K562 (cell line): ENCODE measurements at regions not wholly inside any gene's neighbourhood (a gene's known extent, or its start where the extent isn't known, plus 50 kb on each side); places are given as distances from the start of the nearest gene placed in this dataset.

Source experiments
- ATAC-seq: fragments of 200-7000 bp; cut with Tn5 transposase; 3 replicates; pipeline ENCODE4 v1.9.1; 2020; ENCODE audit warnings: moderate library complexity
- BruUV-seq: library from RNA; stranded (reverse); fragments of 400-500 nt; replicated peaks from 2 replicates; lab custom pipeline; 2021; lab: Mats Ljungman, UMichigan
- CTCF ChIA-PET: fragments of 300-600 bp; formaldehyde crosslinking; extraction: SDS; loops from one replicate; lab custom pipeline; 2021; ENCODE audit warnings: low intra/inter-chr PET ratio; lab: Yijun Ruan, JAX
- POLR2A ChIA-PET: fragments of 300-600, 350-650 bp; sonication (Branson Sonifier 250); formaldehyde crosslinking; extraction: SDS; loops from one replicate; lab custom pipeline; 2021; ENCODE audit warnings: antibody characterized with exemption, inconsistent platforms; lab: Yijun Ruan, JAX
- DNase-seq, 4 experiments: peaks; one replicate each; pipeline versions ENCODE4 v3.0.0 to v3.0.0-alpha.2; 2011 to 2018; ENCODE audit warnings: low spot score in 3 of 4, mixed read lengths in 3 of 4; ENCODE audit errors: extremely low read depth in 1 of 4
- FAIRE-seq: peaks from 2 replicates; lab custom pipeline; 2011; peaks lifted over from hg19 to GRCh38; lab: Jason Lieb, UNC
- H2AFZ ChIP-seq: 2 replicates; pipeline ENCODE4 v1.6.0; 2011; ENCODE audit warnings: low read depth, low read length, control low read depth, inconsistent platforms
- H3K27ac ChIP-seq: fragments of 200-600 bp; 3 replicates; pipeline ENCODE4 v1.8.0; 2011; ENCODE audit warnings: low read depth, mild to moderate bottlenecking, control low read depth, inconsistent platforms, low read length, moderate library complexity, mixed read lengths; ENCODE audit errors: extremely low read depth
- H3K27me3 ChIP-seq, 2 experiments: fragments of 300-600 bp in 1 of 2; 2 replicates in 1 of 2; 3 replicates in 1 of 2; pipeline versions ENCODE4 v1.6.0 to v1.8.0; 2011; ENCODE audit warnings: inconsistent platforms in 2 of 2, low read length in 2 of 2, mild to moderate bottlenecking in 1 of 2, mixed read lengths in 1 of 2, moderate library complexity in 1 of 2; ENCODE audit not compliant: control insufficient read depth in 2 of 2, insufficient read depth in 2 of 2
- H3K36me3 ChIP-seq: fragments of 300-600 bp; 3 replicates; pipeline ENCODE4 v1.8.0; 2011; ENCODE audit warnings: mild to moderate bottlenecking, low read length, inconsistent platforms; ENCODE audit not compliant: control insufficient read depth, insufficient read depth
- H3K4me1 ChIP-seq, 2 experiments: fragments of 200-600 bp in 1 of 2; replicated peaks in 1 of 2; 2 replicates in 1 of 2; 3 replicates in 1 of 2; pipeline versions ENCODE4 v1.5.1 to v1.8.0; 2011; ENCODE audit warnings: inconsistent platforms in 2 of 2, low read length in 2 of 2, mild to moderate bottlenecking in 1 of 2, mixed read lengths in 1 of 2, moderate library complexity in 1 of 2; ENCODE audit not compliant: control insufficient read depth in 2 of 2, insufficient read depth in 2 of 2
- H3K4me2 ChIP-seq: 2 replicates; pipeline ENCODE4 v1.6.1; 2011; ENCODE audit warnings: low read length, control low read depth, inconsistent platforms, mixed read lengths; ENCODE audit not compliant: insufficient read depth
- H3K4me3 ChIP-seq: fragments of 200-600 bp; sonication (generic), shearing (Covaris generic); 2 replicates; pipeline ENCODE4 v1.5.1; 2016; ENCODE audit warnings: control low read depth, inconsistent platforms
- H3K79me2 ChIP-seq: fragments of 200-600 bp; 3 replicates; pipeline ENCODE4 v1.8.0; 2011; ENCODE audit warnings: low read length, inconsistent platforms; ENCODE audit not compliant: control insufficient read depth, insufficient read depth
- H3K9ac ChIP-seq, 2 experiments: 2 replicates each; pipeline versions ENCODE4 v1.6.0 to v1.6.1; 2011; ENCODE audit warnings: low read depth in 2 of 2, low read length in 2 of 2, control low read depth in 1 of 2, inconsistent platforms in 1 of 2, mild to moderate bottlenecking in 1 of 2, mixed read lengths in 1 of 2; ENCODE audit not compliant: insufficient read depth in 1 of 2
- H3K9me1 ChIP-seq: one replicate; pipeline ENCODE4 v1.6.0; 2011; ENCODE audit warnings: inconsistent platforms, mild to moderate bottlenecking, low read length, moderate library complexity; ENCODE audit not compliant: control insufficient read depth, insufficient read depth
- H3K9me3 ChIP-seq: replicated peaks from 2 replicates; pipeline ENCODE4 v1.5.1; 2011; ENCODE audit warnings: low read depth, low read length, inconsistent platforms; ENCODE audit not compliant: control insufficient read depth, insufficient read depth
- H4K20me1 ChIP-seq: replicated peaks from 2 replicates; pipeline ENCODE4 v1.6.1; 2011; ENCODE audit warnings: low read length, inconsistent platforms, mixed read lengths; ENCODE audit not compliant: control insufficient read depth, insufficient read depth
- BACH1 ChIP-seq: fragments of 200-800 bp; sonication (Bioruptor generic); IDR thresholded peaks from 2 replicates; pipeline ENCODE4 v1.6.1; 2016; ENCODE audit warnings: missing genetic modification characterization, missing compliant biosample characterization
- CEBPB ChIP-seq: fragments of 450-650 bp; IDR thresholded peaks from 2 replicates; pipeline ENCODE4 v1.6.1; 2016; ENCODE audit warnings: missing genetic modification characterization, missing compliant biosample characterization
- E2F6 ChIP-seq, 2 experiments: IDR thresholded peaks; 2 replicates each; pipeline ENCODE4 v1.6.1; 2011; ENCODE audit warnings: borderline replicate concordance in 1 of 2, control low read depth in 1 of 2, low read depth in 1 of 2, low read length in 1 of 2, mild to moderate bottlenecking in 1 of 2, mixed read lengths in 1 of 2, moderate library complexity in 1 of 2; ENCODE audit not compliant: insufficient read depth in 1 of 2, insufficient read length in 1 of 2, poor library complexity in 1 of 2, severe bottlenecking in 1 of 2; ENCODE audit errors: extremely low read depth in 1 of 2
- HNRNPLL ChIP-seq: fragments of 200-400 bp; formaldehyde crosslinking; IDR thresholded peaks from 2 replicates; pipeline ENCODE4 v1.6.1; 2017; ENCODE audit warnings: low read length, low read depth, mild to moderate bottlenecking; ENCODE audit not compliant: poor library complexity, severe bottlenecking
- MCM3 ChIP-seq: fragments of 450-650 bp; IDR thresholded peaks from 2 replicates; pipeline ENCODE4 v1.6.1; 2016
- MED1 ChIP-seq: sonication (generic); formaldehyde crosslinking; IDR thresholded peaks from 2 replicates; pipeline ENCODE4 v1.8.1; 2023; ENCODE audit warnings: missing genetic modification reagents, borderline replicate concordance
- NR4A1 ChIP-seq, 2 experiments: fragments of 250-450 bp in 1 of 2; fragments of 450-650 bp in 1 of 2; sonication (Bioruptor Pico) in 1 of 2; IDR thresholded peaks; 2 replicates each; pipeline versions ENCODE4 v1.4.0 to v1.6.1; 2016 to 2020; ENCODE audit warnings: mild to moderate bottlenecking in 2 of 2, missing compliant biosample characterization in 1 of 2, missing genetic modification characterization in 1 of 2, moderate library complexity in 1 of 2
- PURB ChIP-seq: sonication (generic); formaldehyde crosslinking; IDR thresholded peaks from 2 replicates; pipeline ENCODE4 v1.9.0; 2021; ENCODE audit warnings: low read depth, mild to moderate bottlenecking, missing genetic modification reagents
- RNF2 ChIP-seq: sonication (generic); IDR thresholded peaks from 2 replicates; pipeline ENCODE4 v1.6.1; 2016
- TOE1 ChIP-seq, 2 experiments: fragments of 450-650 bp in 1 of 2; sonication (generic) in 1 of 2; formaldehyde crosslinking in 1 of 2; IDR thresholded peaks; 2 replicates each; pipeline versions ENCODE4 v1.7.1 to v1.8.0; 2016 to 2022; ENCODE audit warnings: borderline replicate concordance in 2 of 2, mild to moderate bottlenecking in 2 of 2, antibody characterized with exemption in 1 of 2, inconsistent platforms in 1 of 2, low read depth in 1 of 2, missing genetic modification reagents in 1 of 2, moderate library complexity in 1 of 2
- TRIM28 ChIP-seq: fragments of 450-650 bp; IDR thresholded peaks from 2 replicates; pipeline ENCODE4 v1.6.1; 2017
- ZNF3 ChIP-seq: fragments of 250-450 bp; sonication (Bioruptor Pico); IDR thresholded peaks from 2 replicates; pipeline ENCODE4 v1.5.0; 2021; ENCODE audit warnings: mild to moderate bottlenecking, moderate library complexity
- ZNF354B ChIP-seq: fragments of 250-450 bp; sonication (Bioruptor Pico); IDR thresholded peaks from 2 replicates; pipeline ENCODE4 v1.4.0; 2020
- ZNF444 ChIP-seq: fragments of 250-450 bp; sonication (Bioruptor Pico); IDR thresholded peaks from 2 replicates; pipeline ENCODE4 v1.4.0; 2020; ENCODE audit warnings: mild to moderate bottlenecking, moderate library complexity
- ZNF785 ChIP-seq: fragments of 250-450 bp; sonication (Bioruptor Pico); IDR thresholded peaks from 2 replicates; pipeline ENCODE4 v1.4.0; 2020; ENCODE audit warnings: mild to moderate bottlenecking
- WGBS: fragments of 100-300 bp; shearing (Covaris generic); methylation state at CpG from one replicate; pipeline ENCODE4 v1.1.6; 2016; ENCODE audit warnings: low coverage, mixed read lengths; ENCODE audit not compliant: insufficient coverage; ENCODE audit errors: missing lambda C conversion rate; 5-methylcytosine and 5-hydroxymethylcytosine counted together
- in situ Hi-C: fragments of 300-500 bp; cut with MboI; formaldehyde crosslinking; loops from 4 replicates; pipeline ENCODE4 v1.15.0; 2018; ENCODE audit warnings: inconsistent platforms, mixed read lengths
- intact Hi-C: fragments of 100-400 bp; cut with micrococcal nuclease; formaldehyde crosslinking; loops from 2 replicates; pipeline ENCODE4 v1.14.2; 2022

- FAIRE-seq: no peak
- no peak overlapping the region for H3K4me3 ChIP-seq
- ChIA-PET POLR2A (no interaction called here), CTCF (no interaction called here)
- H3K9me3 ChIP-seq: no peaks in the 10 kb centered on the region
- H3K36me3 ChIP-seq: no peaks in the 10 kb centered on the region
- no peaks in the 10 kb centered on the region for H3K27me3 ChIP-seq
- H3K79me2 ChIP-seq: no peaks in the 10 kb centered on the region
- TF ChIP-seq RNF2 (no peak), ZNF354B (CRISPR knock-in tag) (no peak), E2F6 (IDR thresholded peaks at IDR 0.05; ENCODE audit: borderline replicate concordance in 1 of 2, extremely low read depth in 1 of 2, insufficient read depth in 1 of 2, insufficient read length in 1 of 2, low read depth in 1 of 2, low read length in 1 of 2, poor library complexity in 1 of 2, severe bottlenecking in 1 of 2) (no peak), PURB (CRISPR knock-in tag) (no peak), CEBPB (tag) (no peak), BACH1 (tag) (no peak), TOE1 (IDR thresholded peaks at IDR 0.05; ENCODE audit: borderline replicate concordance) (no peak), TOE1 (CRISPR knock-in tag; IDR thresholded peaks at IDR 0.05; ENCODE audit: borderline replicate concordance, low read depth) (no peak), ZNF444 (no peak), NR4A1 (CRISPR knock-in tag; IDR thresholded peaks at IDR 0.05) (no peak), NR4A1 (tag; IDR thresholded peaks at IDR 0.05) (no peak), TRIM28 (no peak), MED1 (CRISPR knock-in tag) (no peak), ZNF3 (CRISPR knock-in tag) (no peak), ZNF785 (CRISPR knock-in tag) (no peak), MCM3 (no peak), HNRNPLL (no peak)
- TF ChIP-seq, all 486 proteins: peak for 0
- Histone ChIP-seq H3K4me2 (no peak overlapping the region), H3K27ac (no peak overlapping the region), H3K9me1 (no peaks in the 10 kb centered on the region), H2AFZ (no peak overlapping the region), H4K20me1 (no peaks in the 10 kb centered on the region), H3K4me1 (no peaks in the 10 kb centered on the region), H3K9ac (no peak overlapping the region)
- ATAC-seq (no peak), DNase-seq (no peak)
- BruUV-seq: no TSS peak
- in situ Hi-C loops (no loop called here), intact Hi-C loops (no loop called here)
- WGBS: 5% methylated on average over 5 of the region's 5 CpGs
These were observed 250.9 kb downstream of the DSEL start for GRCh38 chr18:67265464-67266245.
